NCI-H748 treated with DMSO at 0.1 percent for 48 hours (cell line): ENCODE measurements at regions not wholly inside any gene's neighbourhood (a gene's known extent, or its start where the extent isn't known, plus 50 kb on each side); places are given as distances from the start of the nearest gene placed in this dataset.

Experiments
- DNase-seq: peaks from one replicate; lab custom pipeline; 2025; lab: John Stamatoyannopoulos, UW

GRCh38 chr10:124264271-124264670, 154.5 kb downstream of the OAT start:
- no peak for DNase-seq

GRCh38 chr10:124263726-124264125, 155.0 kb downstream of the OAT start:
- no peak for DNase-seq

- DNase-seq, result no peak
Observed at GRCh38 chr10:124262971-124263370, 155.8 kb downstream of the OAT start.

DNA sequence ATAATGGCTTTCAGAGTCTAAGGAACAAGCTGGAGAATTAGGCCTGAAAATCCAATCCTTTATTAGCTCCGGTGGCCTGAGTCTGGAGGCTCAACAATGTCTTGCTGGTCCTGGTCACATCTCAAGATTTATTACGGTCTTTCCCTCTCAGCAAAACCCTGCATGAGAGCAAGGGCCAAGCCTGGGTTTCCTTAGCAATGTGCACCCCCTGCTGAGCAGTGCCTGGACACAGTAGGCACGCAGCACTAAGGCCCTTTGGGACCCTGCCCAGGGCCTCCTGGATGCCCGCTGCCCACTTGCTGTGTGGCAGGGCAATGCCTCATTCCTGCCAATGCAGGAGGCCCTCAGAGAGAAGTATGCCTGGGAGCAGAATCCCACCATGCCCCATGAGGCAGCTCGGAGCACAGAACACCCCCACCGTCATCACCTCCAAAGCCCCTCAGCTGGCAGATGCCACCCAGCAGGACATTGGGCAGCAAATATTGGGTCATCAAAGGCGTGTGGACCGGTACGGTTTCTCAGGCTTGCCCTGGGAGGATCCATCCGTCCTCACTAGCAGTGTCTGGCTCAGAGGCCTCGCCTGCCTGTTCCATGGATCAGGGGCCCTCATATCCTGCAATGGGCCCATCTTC, 156.4 kb downstream of the OAT start:
- DNase-seq, result no peak

DNA sequence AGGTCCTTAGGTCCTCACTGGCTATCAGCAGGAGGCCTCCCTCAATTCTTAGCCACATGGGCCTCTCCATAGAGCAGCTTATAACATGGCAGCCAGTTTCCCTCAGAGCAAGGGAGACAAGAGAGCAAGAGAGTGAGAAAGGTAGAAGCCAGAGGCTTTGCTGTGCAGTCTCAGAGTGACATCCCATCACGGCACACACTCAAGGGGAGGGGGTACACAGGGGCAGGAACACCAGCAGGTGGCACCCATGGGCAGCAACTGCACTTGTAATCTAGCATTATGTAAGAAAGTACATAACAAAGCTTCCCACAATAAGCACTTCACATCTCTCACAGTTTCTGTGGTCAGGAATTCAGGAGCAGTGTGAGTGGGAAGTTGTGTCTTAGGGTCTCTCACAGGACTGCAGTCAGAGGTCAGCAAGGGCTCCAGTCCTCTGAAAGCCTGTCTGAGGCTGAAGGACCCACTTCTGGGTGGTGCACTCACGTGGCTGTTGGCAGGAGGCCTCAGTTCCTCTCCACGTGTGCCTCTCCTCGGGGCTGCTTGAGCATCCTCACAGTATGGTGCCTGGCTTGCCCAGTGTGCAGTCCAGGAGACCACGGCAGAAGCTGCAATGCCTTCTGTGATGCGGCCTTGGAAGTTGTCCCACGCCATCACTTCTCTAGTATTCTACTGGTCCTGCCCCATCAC, 159.4 kb downstream of the OAT start:
- no peak for DNase-seq

GRCh38 chr10:124257781-124258180, 160.9 kb downstream of the OAT start:
- no peak for DNase-seq

DNA sequence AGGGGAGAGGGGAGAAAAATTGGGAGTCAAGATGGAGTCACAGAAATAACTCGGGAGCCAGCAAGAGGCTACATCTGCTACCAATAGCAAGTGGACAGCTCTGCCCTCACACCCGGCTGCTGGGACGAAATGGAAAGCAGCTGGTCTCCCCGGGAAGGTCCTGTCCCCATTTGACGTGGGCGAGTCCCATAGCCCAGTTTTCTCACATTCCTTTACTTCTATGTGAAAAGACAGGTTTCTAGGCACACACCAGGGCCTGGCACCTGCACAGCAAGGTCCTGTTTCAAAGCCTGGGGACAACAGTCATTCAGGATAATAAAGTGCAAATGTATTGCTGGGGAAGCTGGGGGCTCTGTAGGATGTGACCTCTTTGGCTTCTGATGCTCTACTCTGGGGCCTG, 162.6 kb downstream of the OAT start:
- no peak for DNase-seq

- no peak for DNase-seq
Observed at GRCh38 chr10:124255556-124255955, 162.2 kb upstream of the CHST15 start.

DNA sequence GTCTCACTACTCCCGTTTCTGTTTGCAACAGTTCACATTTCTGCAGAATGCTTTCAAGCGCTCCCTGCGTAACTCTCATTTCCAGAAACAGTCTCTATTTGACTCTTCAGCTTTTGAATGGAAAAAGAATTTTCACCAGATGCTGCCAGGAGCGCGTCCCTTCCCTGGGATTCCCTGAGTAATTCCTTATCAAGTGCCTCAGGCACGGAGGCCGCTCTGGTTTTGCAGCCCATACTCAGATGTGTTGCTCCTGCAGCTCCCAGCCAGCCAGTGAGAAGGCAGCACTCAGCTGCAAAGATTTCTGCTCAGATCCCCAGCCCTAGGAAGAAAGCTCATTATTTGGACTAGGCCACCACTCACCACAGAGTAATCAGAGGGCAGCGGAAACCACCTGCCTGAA, 161.1 kb upstream of the CHST15 start:
- no peak for DNase-seq

DNA sequence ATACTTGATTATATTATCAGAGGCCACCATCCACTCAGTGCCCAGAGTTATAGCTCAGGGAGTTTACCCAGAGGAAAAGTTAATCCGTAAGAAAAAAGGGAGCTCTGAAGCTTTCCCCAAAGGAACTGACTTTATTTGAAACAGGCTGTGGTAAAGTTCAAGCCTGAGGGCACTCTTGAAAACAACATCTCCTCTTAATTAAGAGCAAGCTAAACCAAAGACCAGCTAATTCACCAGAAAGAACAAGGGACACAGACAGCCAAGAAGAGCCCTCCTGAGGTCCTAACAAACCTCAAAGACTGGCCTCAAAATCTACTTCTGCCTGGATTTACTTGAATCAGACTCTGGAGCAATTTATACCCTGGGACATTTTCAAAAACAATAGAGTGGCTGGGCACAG, 159.6 kb upstream of the CHST15 start:
- no peak for DNase-seq

- DNase-seq, result no peak
Observed at GRCh38 chr10:124252097-124252715, 158.8 kb upstream of the CHST15 start.

- no peak for DNase-seq
Observed at GRCh38 chr10:124251317-124252065, 158.1 kb upstream of the CHST15 start.

GRCh38 chr10:124250506-124250905, 157.1 kb upstream of the CHST15 start:
- no peak for DNase-seq

DNA sequence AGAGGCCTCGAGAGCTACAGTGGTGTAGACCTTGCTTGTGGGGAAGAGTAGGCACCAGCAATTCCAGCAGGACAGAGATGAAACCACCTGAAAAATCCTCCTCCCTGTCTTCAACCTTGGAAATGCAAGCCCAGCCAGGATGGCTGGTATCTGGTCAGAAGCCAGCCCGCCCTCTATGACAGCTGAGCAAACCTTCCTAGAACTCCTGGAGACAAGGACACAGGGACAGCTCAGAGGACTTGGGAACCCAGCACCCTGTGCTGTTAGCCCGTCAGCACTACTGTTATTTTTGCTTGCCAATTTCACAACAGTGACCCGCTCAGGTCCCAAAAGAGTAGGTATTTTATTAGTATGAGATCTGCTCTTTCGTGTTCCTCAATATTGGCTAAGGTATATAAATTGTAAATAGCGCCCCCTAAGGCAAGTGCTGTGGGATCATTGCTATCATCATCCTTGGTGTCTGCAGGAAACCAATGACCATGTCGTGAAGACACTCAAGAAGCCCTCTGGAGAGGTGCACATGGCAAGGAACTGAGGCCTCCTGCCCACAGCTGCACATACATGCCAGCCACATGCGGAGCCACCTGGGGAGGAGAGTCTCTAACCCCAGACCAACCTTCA, 156.5 kb upstream of the CHST15 start:
- DNase-seq, result no peak

DNA sequence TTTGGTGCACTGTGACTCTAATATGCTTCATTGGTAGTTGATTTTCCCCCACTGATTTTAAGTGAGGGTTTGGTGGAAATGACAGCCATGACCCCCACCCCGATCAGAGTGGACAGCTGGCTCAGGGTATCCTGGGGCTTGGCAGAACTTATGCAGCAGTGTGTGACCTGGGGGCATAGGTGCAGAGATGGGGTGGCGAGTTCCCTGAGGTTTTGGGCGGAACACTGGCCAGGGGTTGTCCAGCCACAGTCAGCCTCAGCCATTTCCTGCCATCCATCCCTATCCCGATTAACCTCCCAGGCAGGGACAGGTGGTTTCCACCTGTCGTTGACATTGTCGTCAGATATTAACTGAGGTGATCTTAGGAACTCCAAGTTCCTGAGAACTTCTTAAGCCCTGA, 155.8 kb upstream of the CHST15 start:
- DNase-seq, result no peak

GRCh38 chr10:124248056-124249045, 155.0 kb upstream of the CHST15 start:
- no peak for DNase-seq

- no peak for DNase-seq
Observed at GRCh38 chr10:124245806-124246440, 152.5 kb upstream of the CHST15 start.

GRCh38 chr10:124245191-124245590, 151.8 kb upstream of the CHST15 start:
- no peak for DNase-seq

GRCh38 chr10:124244256-124244877, 151.0 kb upstream of the CHST15 start:
- DNase-seq, result no peak

DNA sequence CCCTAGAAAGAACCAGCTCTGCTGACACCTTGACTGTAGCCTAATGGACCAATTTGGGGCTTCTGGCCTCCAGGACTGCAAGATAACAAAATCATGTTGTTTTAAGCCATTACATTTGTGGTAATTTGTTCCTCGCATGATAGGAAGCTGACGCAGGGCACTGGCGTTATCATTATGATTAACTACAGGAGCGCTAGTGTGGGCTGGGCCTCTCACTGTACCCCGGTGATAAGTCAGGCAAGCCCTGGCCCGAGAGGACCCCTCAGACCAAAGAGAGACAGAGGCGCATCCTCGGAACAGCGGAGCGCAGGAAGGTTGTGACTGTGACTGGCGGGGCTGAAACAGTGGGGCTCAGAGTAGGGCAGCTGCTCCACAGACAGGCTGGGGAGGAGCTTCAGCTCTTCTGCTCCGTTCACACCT, 150.3 kb upstream of the CHST15 start:
- no peak for DNase-seq
